Activated CD4-positive, CD25-positive, alpha-beta regulatory T cell treated with anti-CD3 and anti-CD28 coated beads, Interleukin-2, amount 50 U/mL, for 16 hours (primary cell): ENCODE measurements at regions not wholly inside any gene's neighbourhood (a gene's known extent, or its start where the extent isn't known, plus 50 kb on each side); places are given as distances from the start of the nearest gene placed in this dataset.
"Not testable (repeated sequence)": the region's sequence is repeated elsewhere in the genome, so short reads cannot be mapped to it uniquely, and the experiment has no call there.

Experiments
- DNase-seq: peaks from one replicate; pipeline ENCODE4 v3.0.0-alpha.2; 2020; ENCODE audit warnings: low read depth, low spot score

- DNase-seq, result no peak
Observed at GRCh38 chr5:40453689-40454088, 226.0 kb upstream of the PTGER4 start.

GRCh38 chr5:40452874-40453624 lies 226.7 kb upstream of the PTGER4 start:
- DNase-seq, result no peak

DNA sequence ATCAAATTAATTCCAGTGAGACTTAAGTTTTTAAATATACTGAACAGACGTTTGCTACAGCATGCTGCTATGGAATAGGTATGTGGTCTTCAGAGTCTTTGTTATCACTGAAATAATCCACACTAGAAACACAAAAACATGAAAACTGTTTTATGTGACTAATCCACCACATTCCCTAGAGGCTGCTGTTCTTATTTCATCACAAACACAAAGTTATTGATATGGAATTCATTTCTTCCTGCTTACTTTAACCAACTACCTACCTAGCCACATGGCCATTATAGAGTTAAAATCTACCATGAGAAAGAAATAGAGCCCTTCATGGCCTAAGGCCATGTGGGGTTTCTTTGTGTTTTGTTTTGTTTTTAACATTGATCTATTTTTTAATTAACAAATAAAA lies 232.3 kb upstream of the PTGER4 start:
- DNase-seq, result no peak

GRCh38 chr5:40446910-40447309 lies 232.8 kb upstream of the PTGER4 start:
- no peak for DNase-seq

- DNase-seq, result no peak
Observed at GRCh38 chr5:40442346-40442745, 237.4 kb upstream of the PTGER4 start.

GRCh38 chr5:40441733-40442132 lies 238.0 kb upstream of the PTGER4 start:
- no peak for DNase-seq

- DNase-seq, result no peak
Observed at GRCh38 chr5:40440746-40441145, 239.0 kb upstream of the PTGER4 start.

DNA sequence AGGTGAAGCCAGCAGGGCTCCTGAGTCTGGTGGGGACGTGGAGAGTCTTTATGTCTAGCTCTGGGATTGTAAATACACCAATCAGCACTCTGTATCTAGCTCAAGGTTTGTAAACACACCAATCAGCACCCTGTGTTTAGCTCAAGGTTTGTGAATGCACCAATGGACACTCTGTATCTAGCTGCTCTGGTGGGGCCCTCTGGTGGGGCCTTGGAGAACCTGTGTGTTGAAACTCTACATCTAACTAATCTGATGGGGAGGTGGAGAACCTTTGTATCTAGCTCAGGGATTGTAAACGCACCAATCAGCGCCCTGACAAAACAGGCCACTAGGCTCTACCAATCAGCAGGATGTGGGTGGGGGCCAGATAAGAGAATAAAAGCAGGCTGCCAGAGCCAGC lies 240.6 kb upstream of the PTGER4 start:
- not testable (repeated sequence) for DNase-seq

DNA sequence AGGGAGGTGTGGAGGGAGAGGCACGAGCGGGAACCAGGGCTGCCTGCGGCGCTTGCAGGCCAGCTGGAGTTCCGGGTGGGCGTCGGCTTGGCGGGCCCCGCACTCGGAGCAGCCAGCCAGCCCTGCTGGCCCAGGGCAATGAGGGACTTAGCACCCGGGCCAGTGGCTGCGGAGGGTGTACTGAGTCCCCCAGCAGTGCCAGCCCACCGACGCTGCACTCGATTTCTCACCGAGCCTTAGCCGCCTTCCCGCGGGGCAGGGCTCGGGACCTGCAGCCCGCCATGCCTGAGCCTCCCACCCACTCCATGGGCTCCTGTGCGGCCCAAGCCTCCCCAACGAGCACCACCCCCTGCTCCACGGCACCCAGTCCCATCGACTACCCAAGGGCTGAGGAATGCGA lies 241.1 kb upstream of the PTGER4 start:
- not testable (repeated sequence) for DNase-seq

- no peak for DNase-seq
Observed at GRCh38 chr5:40437452-40437861, 242.3 kb upstream of the PTGER4 start.

GRCh38 chr5:40436535-40437237 lies 243.0 kb upstream of the PTGER4 start:
- DNase-seq, result no peak

DNA sequence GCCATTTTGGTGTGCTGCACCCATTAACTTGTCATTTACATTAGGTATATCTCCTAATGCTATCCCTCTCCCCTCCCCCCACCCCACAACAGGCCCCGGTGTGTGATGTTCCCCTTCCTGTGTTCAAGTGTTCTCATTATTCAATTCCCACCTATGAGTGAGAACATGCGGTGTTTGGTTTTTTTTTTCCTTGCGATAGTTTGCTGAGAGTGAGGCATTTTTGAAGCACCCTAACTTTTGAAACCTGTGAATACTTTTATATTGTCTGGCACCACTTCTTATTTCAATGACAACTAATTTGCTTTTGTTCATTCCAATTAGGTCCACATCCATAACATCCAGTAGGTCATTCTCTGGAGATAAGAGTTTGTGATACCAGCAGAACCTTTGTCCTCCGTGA lies 244.0 kb upstream of the PTGER4 start:
- not testable (repeated sequence) for DNase-seq

GRCh38 chr5:40432836-40433235 lies 246.9 kb upstream of the PTGER4 start:
- DNase-seq, result no peak

- DNase-seq, result no peak
Observed at GRCh38 chr5:40431734-40432133, 248.0 kb upstream of the PTGER4 start.

DNA sequence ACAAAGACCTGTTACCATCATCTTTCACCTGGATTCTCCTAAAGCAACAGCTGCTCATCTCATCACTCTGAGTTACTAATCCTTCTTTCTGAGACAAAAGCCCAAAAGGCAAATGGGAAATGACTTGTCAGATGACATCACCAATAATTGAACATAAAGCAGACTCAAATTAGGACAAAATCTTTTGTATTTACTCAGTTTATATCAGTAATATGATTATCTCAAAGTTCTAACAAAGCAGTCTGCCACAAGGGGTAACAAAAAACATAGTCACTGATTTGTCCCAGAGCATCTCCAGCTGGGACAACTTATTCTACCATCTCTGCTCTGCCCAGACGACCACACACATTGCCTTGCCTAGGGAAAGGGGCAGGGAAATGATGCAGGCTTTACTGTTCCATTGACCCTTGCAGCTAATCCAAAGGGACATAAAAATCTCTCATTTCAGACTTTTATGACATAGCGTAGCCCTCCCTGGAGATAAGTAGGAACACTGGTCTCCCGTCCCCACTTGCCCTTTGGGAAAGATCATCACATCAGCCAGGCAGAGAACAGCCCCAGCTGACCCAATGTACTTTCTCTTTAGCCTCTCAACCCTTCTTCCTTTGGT lies 249.5 kb upstream of the PTGER4 start:
- no peak for DNase-seq

DNA sequence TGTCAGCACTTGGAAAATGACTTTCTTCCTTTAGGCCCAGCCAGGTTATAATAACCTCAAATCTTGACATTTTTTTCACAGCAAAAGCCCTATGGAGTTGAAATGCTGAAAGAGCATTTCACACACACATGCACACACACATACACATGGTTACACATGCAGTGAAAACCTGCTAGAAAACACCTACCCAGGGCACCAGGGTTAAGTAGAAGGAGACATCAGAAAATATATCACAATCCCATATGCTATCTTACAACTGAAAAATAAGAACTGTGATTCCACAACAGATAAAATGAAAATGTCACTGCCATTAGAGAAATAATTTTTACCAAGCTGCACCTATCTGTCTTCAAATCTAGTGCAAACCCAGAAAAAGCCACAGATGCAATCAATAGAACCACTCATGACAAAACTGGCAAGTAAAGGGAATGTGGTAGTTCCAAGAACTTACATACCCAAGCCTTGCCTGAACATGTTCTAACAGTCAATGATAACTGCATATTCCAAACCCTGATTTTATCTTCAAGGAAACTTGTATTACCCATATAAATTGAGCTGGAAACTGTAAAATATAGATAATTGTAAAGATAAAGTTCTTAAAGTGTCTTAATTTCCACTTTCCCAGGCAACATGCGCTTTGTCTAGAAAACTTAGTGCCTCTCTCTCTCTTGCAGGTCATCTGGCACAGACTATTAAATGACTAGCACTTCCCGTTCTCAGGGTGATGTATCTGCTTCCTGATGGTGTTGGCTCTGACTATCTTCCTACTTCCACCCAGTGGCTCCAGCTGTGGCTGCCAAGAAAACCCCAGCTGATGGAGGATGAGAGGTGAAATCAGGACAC lies 250.2 kb upstream of the PTGER4 start:
- DNase-seq, result no peak

- no peak for DNase-seq
Observed at GRCh38 chr5:40428815-40429214, 250.9 kb upstream of the PTGER4 start.

DNA sequence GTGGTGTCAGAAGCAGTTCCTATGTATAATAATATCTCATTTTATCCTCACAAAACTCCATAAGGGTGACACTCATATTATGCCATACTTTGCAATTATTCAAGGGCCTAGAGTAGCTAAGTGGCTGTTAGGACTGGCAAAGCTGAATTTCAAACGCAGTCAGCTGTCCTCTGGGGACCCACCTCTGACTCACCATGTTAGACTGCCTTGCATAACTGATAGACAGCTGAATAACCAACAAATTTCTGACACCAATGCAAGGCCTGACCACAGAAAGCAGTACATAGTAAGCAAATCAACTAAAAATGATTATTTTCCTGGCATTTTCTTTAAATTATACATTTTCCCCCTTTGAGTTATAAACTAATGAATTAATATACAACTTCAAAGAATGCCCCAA lies 251.6 kb upstream of the PTGER4 start:
- DNase-seq, result no peak

GRCh38 chr5:40417046-40417810 lies 262.5 kb upstream of the PTGER4 start:
- DNase-seq, result not testable (repeated sequence)

DNA sequence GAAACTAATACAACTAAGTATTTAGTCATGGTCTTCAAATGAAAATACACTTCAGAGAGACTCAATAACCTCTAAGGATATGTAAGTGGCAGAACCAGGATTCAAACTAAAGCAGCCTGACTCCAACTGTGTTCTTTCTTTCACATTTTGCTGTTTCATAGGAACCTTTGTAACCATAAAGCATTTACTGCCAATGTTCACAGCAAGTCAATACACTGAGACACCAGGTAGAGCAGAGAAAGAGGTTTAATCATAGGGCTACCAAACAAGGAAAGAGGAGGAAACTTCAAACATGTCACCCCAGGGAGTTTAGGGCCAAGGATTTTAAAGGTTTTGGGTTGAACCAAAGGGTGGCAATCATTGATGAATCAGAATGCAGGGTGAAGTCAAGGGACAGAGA lies 263.1 kb upstream of the PTGER4 start:
- DNase-seq, result no peak

DNA sequence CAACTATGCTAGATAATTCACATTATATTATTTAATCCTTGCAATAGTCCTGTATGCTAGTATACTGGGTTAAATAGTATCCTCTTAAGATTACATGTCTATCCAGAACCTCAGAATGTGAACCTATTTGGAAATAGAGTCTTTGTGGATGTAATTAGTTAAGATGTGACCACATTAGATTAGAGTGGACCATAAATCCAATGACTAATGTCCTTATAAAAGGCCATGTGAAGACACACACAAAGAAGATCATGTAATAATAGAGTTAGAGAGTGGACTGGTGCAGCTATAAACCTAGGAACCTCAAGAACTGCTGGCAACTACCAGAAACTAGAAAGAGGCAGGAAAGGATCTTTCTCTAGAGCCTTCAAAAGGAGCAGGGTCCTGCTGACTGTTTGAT lies 263.6 kb upstream of the PTGER4 start:
- DNase-seq, result no peak
